ENCODE measurements at regions not wholly inside any gene's neighbourhood (a gene's known extent, or its start where the extent isn't known, plus 50 kb on each side); places are given as distances from the start of the nearest gene placed in this dataset.

DNA sequence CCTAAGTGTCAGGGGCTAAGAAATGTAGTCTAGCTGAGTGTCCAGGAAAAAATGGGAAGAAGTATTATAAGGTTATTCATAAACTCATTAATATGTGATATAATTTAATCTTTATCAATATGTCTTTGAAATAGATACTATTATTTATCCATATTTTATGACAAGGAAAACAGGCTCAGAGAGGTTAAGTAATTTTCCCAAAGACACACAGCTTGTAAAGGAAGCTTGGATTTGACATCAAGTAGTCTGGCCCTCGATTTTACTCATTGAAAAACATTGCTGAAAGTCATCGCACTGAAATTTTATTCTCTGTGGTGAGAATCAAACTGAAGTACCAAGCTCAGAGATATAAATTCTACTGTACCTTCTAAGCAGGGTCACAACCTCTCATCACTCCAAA, 276.9 kb downstream of the MSX2 start:
- Histone ChIP-seq H3K4me3 (ENCODE audit: low read length in 2 of 2) (no peak overlapping the region), H3K27ac (ENCODE audit: low read depth in 1 of 2, low read length in 1 of 2) (no peak overlapping the region), H3K27me3 (ENCODE audit: control insufficient read depth in 2 of 2, insufficient read depth in 1 of 2, low read length in 1 of 2) (no peaks in the 10 kb centered on the region), H3K36me3 (ENCODE audit: control insufficient read depth in 2 of 2, insufficient read depth in 2 of 2, low read length in 1 of 2) (no peaks in the 10 kb centered on the region), H3K4me1 (ENCODE audit: control insufficient read depth in 2 of 2, insufficient read depth in 2 of 2, low read length in 2 of 2) (no peaks in the 10 kb centered on the region), H3K9me3 (ENCODE audit: control insufficient read depth in 2 of 2, insufficient read depth in 1 of 2, low read length in 1 of 2) (peaks cover 0 to 6% of the 10 kb centered on the region in 2 donors)
- DNase-seq (ENCODE audit: low read depth in 6 of 9, low spot score in 9 of 9), result no peak
- WGBS, result 87% methylated on average over 2 of the region's 2 CpGs

DNA sequence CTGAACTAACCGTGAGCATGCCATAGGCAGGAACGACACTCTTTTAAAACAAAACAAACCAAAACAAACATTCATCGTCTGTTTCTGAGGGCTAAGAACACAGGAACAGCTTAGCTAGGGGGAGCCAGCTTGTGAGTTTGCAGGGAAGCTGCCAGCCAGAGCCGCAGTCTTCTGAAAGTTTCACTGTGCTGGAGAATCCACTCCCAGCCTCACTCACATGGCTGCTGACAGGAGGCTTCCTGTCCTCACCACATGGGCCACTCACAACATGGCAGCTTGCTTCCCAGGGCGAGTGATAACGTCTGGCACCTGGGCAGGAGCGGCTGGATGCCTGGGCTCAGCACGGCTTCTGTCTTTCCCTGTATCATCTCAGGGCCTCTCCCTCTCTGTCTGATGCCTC, 275.2 kb downstream of the MSX2 start:
- Histone ChIP-seq H3K4me3 (ENCODE audit: low read length in 2 of 2) (no peak overlapping the region), H3K36me3 (ENCODE audit: control insufficient read depth in 2 of 2, insufficient read depth in 2 of 2, low read length in 1 of 2) (no peaks in the 10 kb centered on the region), H3K27ac (ENCODE audit: low read depth in 1 of 2, low read length in 1 of 2) (no peak overlapping the region), H3K9me3 (ENCODE audit: control insufficient read depth in 2 of 2, insufficient read depth in 1 of 2, low read length in 1 of 2) (peaks cover 0 to 6% of the 10 kb centered on the region in 2 donors), H3K4me1 (ENCODE audit: control insufficient read depth in 2 of 2, insufficient read depth in 2 of 2, low read length in 2 of 2) (no peaks in the 10 kb centered on the region), H3K27me3 (ENCODE audit: control insufficient read depth in 2 of 2, insufficient read depth in 1 of 2, low read length in 1 of 2) (no peaks in the 10 kb centered on the region)
- DNase-seq (ENCODE audit: low read depth in 6 of 9, low spot score in 9 of 9), result no peak
- WGBS, result 65% methylated on average over 8 of the region's 8 CpGs

GRCh38 chr5:174998131-174998730, 273.8 kb downstream of the MSX2 start:
- H3K4me3 ChIP-seq (ENCODE audit: low read length in 2 of 2), result no peak overlapping the region
- H3K27me3 ChIP-seq (ENCODE audit: control insufficient read depth in 2 of 2, insufficient read depth in 1 of 2, low read length in 1 of 2), result no peaks in the 10 kb centered on the region
- H3K4me1 ChIP-seq (ENCODE audit: control insufficient read depth in 2 of 2, insufficient read depth in 2 of 2, low read length in 2 of 2), result no peaks in the 10 kb centered on the region
- H3K27ac ChIP-seq (ENCODE audit: low read depth in 1 of 2, low read length in 1 of 2), result no peak overlapping the region
- H3K36me3 ChIP-seq (ENCODE audit: control insufficient read depth in 2 of 2, insufficient read depth in 2 of 2, low read length in 1 of 2), result no peaks in the 10 kb centered on the region
- H3K9me3 ChIP-seq (ENCODE audit: control insufficient read depth in 2 of 2, insufficient read depth in 1 of 2, low read length in 1 of 2), result peaks cover 0 to 6% of the 10 kb centered on the region in 2 donors
- WGBS, result 85% methylated on average over 5 of the region's 5 CpGs
- no peak for DNase-seq (ENCODE audit: low read depth in 6 of 9, low spot score in 9 of 9)

DNA sequence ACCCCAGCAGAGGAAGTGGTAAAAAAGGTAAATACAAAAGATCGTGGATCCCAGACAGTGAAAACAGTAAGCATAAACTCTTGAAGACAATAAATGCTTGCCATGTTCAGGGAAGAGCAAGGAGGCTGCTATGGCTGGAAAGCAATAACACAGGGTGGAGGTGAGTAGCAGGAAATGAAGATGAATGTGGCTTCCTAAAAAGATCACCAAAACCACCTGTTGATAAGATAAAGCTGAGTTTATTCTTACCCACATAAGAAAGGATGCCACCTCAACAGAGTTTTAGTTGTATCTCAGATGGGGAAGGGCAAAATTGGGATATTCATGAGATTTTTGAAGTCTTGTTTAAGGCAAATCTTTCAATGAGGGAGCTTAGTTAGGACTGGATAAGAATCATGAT, 273.3 kb downstream of the MSX2 start:
- Histone ChIP-seq H3K4me1 (ENCODE audit: control insufficient read depth in 2 of 2, insufficient read depth in 2 of 2, low read length in 2 of 2) (no peaks in the 10 kb centered on the region), H3K27me3 (ENCODE audit: control insufficient read depth in 2 of 2, insufficient read depth in 1 of 2, low read length in 1 of 2) (no peaks in the 10 kb centered on the region), H3K36me3 (ENCODE audit: control insufficient read depth in 2 of 2, insufficient read depth in 2 of 2, low read length in 1 of 2) (no peaks in the 10 kb centered on the region), H3K27ac (ENCODE audit: low read depth in 1 of 2, low read length in 1 of 2) (no peak overlapping the region), H3K9me3 (ENCODE audit: control insufficient read depth in 2 of 2, insufficient read depth in 1 of 2, low read length in 1 of 2) (peaks cover 0 to 6% of the 10 kb centered on the region in 2 donors), H3K4me3 (ENCODE audit: low read length in 2 of 2) (no peak overlapping the region)
- no peak for DNase-seq (ENCODE audit: low read depth in 6 of 9, low spot score in 9 of 9)
- 36% methylated on average over 1 of the region's 1 CpG for WGBS

DNA sequence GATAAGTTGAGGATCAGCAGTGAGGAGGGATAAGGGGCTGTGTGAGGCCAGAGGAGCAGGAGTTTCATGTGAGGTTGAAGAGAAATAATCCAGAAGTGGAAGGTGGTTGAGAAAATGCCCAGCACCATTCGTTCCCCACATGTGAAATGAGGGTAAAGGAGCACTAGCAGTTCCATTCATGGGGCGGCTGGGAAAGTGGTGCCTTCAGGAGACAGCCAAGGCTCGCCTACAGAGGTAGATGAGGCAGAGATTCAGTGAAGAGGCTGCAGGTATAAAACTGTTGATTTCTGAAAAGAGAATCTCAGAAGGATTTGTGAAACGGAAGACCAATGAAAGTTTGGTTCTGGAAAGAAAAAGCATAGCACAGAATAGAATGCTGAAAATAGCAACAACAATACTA, 272.6 kb downstream of the MSX2 start:
- peaks cover 0 to 6% of the 10 kb centered on the region in 2 donors for H3K9me3 ChIP-seq (ENCODE audit: control insufficient read depth in 2 of 2, insufficient read depth in 1 of 2, low read length in 1 of 2)
- no peaks in the 10 kb centered on the region for H3K4me1 ChIP-seq (ENCODE audit: control insufficient read depth in 2 of 2, insufficient read depth in 2 of 2, low read length in 2 of 2)
- DNase-seq (ENCODE audit: low read depth in 6 of 9, low spot score in 9 of 9), result no peak
- no peak overlapping the region for H3K4me3 ChIP-seq (ENCODE audit: low read length in 2 of 2)
- 91% methylated on average over 4 of the region's 4 CpGs for WGBS
- no peaks in the 10 kb centered on the region for H3K36me3 ChIP-seq (ENCODE audit: control insufficient read depth in 2 of 2, insufficient read depth in 2 of 2, low read length in 1 of 2)
- H3K27me3 ChIP-seq (ENCODE audit: control insufficient read depth in 2 of 2, insufficient read depth in 1 of 2, low read length in 1 of 2), result no peaks in the 10 kb centered on the region
- no peak overlapping the region for H3K27ac ChIP-seq (ENCODE audit: low read depth in 1 of 2, low read length in 1 of 2)

GRCh38 chr5:174995827-174996226, 271.4 kb downstream of the MSX2 start:
- Histone ChIP-seq H3K4me3 (ENCODE audit: low read length in 2 of 2) (no peak overlapping the region), H3K27ac (ENCODE audit: low read depth in 1 of 2, low read length in 1 of 2) (no peak overlapping the region), H3K27me3 (ENCODE audit: control insufficient read depth in 2 of 2, insufficient read depth in 1 of 2, low read length in 1 of 2) (no peaks in the 10 kb centered on the region), H3K9me3 (ENCODE audit: control insufficient read depth in 2 of 2, insufficient read depth in 1 of 2, low read length in 1 of 2) (peaks cover 0 to 6% of the 10 kb centered on the region in 2 donors), H3K36me3 (ENCODE audit: control insufficient read depth in 2 of 2, insufficient read depth in 2 of 2, low read length in 1 of 2) (no peaks in the 10 kb centered on the region), H3K4me1 (ENCODE audit: control insufficient read depth in 2 of 2, insufficient read depth in 2 of 2, low read length in 2 of 2) (no peaks in the 10 kb centered on the region)
- DNase-seq (ENCODE audit: low read depth in 6 of 9, low spot score in 9 of 9), result no peak
- 87% methylated on average over 3 of the region's 3 CpGs for WGBS

DNA sequence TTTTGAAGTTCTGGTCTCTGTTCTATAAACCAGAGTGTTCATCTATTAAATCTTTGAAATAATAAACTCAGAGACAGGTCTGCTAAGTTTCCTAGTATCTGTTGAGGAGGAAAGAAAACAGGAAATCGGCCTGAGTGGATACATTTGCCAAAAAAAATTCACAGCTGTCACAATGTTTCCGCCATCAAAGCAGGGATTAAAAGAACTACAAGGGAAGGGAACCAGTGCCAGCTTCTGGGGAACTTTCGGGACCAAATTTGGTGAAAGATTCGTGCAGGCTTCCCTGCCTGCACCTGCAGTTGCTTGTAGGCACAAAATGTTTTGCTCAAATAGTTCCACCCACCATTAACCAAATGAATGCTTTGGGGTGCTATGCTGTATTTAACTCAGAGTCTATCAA, 267.5 kb downstream of the MSX2 start:
- H3K4me3 ChIP-seq (ENCODE audit: low read length in 2 of 2), result no peak overlapping the region
- H3K36me3 ChIP-seq (ENCODE audit: control insufficient read depth in 2 of 2, insufficient read depth in 2 of 2, low read length in 1 of 2), result no peaks in the 10 kb centered on the region
- no peak overlapping the region for H3K27ac ChIP-seq (ENCODE audit: low read depth in 1 of 2, low read length in 1 of 2)
- WGBS, result 86% methylated on average over 4 of the region's 4 CpGs
- no peaks in the 10 kb centered on the region for H3K27me3 ChIP-seq (ENCODE audit: control insufficient read depth in 2 of 2, insufficient read depth in 1 of 2, low read length in 1 of 2)
- H3K4me1 ChIP-seq (ENCODE audit: control insufficient read depth in 2 of 2, insufficient read depth in 2 of 2, low read length in 2 of 2), result no peaks in the 10 kb centered on the region
- no peak for DNase-seq (ENCODE audit: low read depth in 6 of 9, low spot score in 9 of 9)
- H3K9me3 ChIP-seq (ENCODE audit: control insufficient read depth in 2 of 2, insufficient read depth in 1 of 2, low read length in 1 of 2), result no peaks in the 10 kb centered on the region

DNA sequence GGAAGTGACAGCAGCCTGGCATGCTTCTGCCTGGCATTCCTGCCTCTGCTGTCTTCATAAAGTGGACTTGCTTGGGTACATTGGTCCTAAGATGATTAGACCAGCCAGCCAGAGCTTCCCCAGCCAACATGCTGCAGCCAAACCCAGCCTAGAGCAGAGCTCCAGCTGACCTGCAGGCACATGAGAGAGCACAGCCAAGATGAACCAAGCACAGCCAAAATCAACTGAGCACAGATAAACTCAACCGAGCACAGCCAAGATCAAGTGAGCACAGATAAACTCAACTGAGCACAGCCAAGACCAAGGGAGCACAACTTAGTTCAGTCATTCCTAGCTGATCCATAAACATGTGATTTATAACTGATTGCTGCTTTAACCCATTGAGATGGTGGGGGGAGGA, 266.5 kb downstream of the MSX2 start:
- Histone ChIP-seq H3K27me3 (ENCODE audit: control insufficient read depth in 2 of 2, insufficient read depth in 1 of 2, low read length in 1 of 2) (no peaks in the 10 kb centered on the region), H3K9me3 (ENCODE audit: control insufficient read depth in 2 of 2, insufficient read depth in 1 of 2, low read length in 1 of 2) (no peaks in the 10 kb centered on the region), H3K27ac (ENCODE audit: low read depth in 1 of 2, low read length in 1 of 2) (no peak overlapping the region), H3K36me3 (ENCODE audit: control insufficient read depth in 2 of 2, insufficient read depth in 2 of 2, low read length in 1 of 2) (no peaks in the 10 kb centered on the region), H3K4me1 (ENCODE audit: control insufficient read depth in 2 of 2, insufficient read depth in 2 of 2, low read length in 2 of 2) (no peaks in the 10 kb centered on the region), H3K4me3 (ENCODE audit: low read length in 2 of 2) (no peak overlapping the region)
- WGBS, result 95% methylated on average over 1 of the region's 1 CpG
- no peak for DNase-seq (ENCODE audit: low read depth in 6 of 9, low spot score in 9 of 9)

DNA sequence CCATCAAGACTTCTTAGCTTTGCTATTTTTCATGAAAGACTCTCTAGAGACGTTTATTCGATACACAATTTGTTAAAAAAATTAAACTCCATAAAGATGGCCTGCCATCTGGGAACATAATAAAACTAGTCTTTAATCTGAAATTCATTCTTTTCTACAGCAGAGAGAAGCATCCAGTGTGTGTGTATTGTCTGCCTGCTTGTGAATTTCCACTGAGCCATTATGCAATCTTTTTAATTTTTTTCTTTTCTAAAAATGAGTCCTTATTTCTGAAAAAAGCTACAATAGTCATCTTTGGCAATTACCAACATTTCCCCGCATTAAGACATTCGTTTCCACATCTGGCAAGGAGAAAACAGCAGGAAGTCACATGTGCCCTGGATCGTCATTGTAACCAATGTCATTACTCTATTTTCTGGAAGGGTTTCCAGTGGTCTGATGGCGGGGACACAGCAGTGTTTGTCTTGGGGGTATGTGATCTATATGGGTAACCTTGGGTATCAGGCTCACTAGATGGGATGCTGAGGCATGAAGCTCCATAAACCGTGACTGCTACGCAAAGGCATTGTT, 263.1 kb downstream of the MSX2 start:
- no peak overlapping the region for H3K27ac ChIP-seq (ENCODE audit: low read depth in 1 of 2, low read length in 1 of 2)
- H3K9me3 ChIP-seq (ENCODE audit: control insufficient read depth in 2 of 2, insufficient read depth in 1 of 2, low read length in 1 of 2), result no peaks in the 10 kb centered on the region
- no peak overlapping the region for H3K4me3 ChIP-seq (ENCODE audit: low read length in 2 of 2)
- no peak for DNase-seq (ENCODE audit: low read depth in 6 of 9, low spot score in 9 of 9)
- no peaks in the 10 kb centered on the region for H3K4me1 ChIP-seq (ENCODE audit: control insufficient read depth in 2 of 2, insufficient read depth in 2 of 2, low read length in 2 of 2)
- WGBS, result 91% methylated on average over 8 of the region's 8 CpGs
- no peaks in the 10 kb centered on the region for H3K36me3 ChIP-seq (ENCODE audit: control insufficient read depth in 2 of 2, insufficient read depth in 2 of 2, low read length in 1 of 2)
- no peaks in the 10 kb centered on the region for H3K27me3 ChIP-seq (ENCODE audit: control insufficient read depth in 2 of 2, insufficient read depth in 1 of 2, low read length in 1 of 2)
